DMS114 treated with DMSO at 0.1 percent for 48 hours (cell line): ENCODE measurements at regions not wholly inside any gene's neighbourhood (a gene's known extent, or its start where the extent isn't known, plus 50 kb on each side); places are given as distances from the start of the nearest gene placed in this dataset.

Experiments used
- DNase-seq: peaks from one replicate; lab custom pipeline; 2025; ENCODE audit not compliant: unreplicated experiment; lab: John Stamatoyannopoulos, UW

DNA sequence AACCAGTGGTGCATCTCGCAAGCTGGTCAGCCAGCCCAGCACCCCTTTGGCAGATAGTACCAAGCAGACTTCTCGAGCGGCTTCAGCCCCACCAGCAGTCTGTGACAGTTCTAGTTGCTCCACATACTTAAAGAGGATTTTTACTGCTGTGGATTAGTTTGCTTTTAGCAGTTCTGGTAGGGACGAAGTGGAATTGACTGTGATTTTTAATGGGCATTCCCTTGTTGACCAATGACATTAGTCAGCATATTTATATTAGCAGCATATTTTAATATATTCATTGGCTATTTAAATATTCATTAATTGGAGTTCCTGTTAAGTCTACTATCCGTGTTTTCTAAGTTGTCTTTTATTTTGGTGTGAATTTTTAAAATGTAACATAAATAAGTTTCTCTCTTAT, 500.9 kb upstream of the FAT1 start:
- DNase-seq = no peak

DNA sequence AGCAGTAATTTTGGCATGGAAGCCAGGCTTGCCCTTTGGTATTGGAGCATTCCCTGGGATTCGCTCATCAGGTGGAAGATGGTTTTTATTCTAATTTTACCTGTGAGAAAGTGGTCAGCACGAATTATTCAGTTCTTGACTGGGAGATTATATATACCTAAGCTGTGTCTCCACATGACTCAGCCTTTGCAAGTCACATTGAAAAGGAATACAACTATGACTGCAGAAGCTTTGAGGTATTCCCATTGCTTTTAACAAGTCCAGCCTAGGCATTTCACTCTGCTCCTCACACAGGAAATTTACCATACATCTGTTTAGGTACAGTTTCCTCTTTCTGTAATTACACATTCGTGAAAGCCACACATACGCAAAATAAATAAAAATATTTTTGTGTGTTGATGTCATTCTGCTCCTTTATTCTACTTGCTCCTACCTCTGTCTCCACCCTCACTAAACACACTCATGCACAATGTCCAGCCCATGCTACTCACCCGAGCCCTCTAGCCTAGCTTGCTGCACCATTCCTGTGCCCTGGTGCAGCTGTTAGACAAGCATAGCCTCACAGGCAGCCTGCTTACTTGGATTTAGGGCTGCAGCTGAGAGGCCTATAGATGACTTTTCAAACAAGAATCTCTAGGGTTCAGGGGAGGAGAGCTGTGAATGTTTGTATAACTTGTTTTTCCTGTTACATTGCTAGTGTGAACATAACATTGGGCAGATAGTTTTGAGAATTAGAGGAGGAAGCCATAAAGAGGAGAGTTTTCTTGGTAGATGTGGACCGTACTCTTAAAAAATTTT, 504.4 kb upstream of the FAT1 start:
- no peak for DNase-seq

DNA sequence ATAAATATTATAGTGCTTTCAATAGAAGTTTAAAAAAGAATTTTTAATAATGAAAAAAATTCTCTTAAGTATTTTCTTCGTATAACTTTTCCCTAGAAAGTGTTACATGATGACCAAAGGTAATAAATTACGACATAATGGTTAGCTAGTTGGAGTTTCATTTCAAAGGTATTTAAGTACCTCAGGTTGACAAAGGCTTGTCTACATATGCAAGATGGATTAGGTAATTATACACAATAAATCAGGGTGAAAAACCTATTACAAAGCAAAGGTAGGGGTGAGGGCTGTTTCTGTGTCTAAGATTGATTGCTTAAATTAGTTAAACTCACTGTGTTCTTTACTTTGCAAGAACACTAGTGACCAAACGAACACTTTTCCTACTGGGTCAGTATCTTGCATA, 508.5 kb upstream of the FAT1 start:
- DNase-seq = no peak

DNA sequence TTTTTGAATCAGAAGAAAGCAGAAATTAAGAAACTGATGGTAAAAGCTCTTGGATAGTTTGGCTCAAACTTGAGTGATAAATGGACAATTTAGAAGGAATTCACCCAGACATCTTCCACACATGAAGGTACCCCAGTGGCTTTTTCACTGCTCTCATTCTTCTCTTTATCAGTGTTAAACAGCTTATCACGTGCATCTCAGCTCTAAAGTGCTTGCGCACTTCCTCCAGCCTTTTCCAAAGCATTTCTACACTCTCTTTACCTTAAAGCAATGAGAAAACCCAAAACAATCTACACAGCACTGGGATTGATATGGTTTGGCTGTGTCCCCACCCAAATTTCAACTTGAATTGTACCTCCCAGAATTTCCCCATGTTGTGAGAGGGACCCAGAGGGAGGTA, 509.1 kb upstream of the FAT1 start:
- no peak for DNase-seq

DNA sequence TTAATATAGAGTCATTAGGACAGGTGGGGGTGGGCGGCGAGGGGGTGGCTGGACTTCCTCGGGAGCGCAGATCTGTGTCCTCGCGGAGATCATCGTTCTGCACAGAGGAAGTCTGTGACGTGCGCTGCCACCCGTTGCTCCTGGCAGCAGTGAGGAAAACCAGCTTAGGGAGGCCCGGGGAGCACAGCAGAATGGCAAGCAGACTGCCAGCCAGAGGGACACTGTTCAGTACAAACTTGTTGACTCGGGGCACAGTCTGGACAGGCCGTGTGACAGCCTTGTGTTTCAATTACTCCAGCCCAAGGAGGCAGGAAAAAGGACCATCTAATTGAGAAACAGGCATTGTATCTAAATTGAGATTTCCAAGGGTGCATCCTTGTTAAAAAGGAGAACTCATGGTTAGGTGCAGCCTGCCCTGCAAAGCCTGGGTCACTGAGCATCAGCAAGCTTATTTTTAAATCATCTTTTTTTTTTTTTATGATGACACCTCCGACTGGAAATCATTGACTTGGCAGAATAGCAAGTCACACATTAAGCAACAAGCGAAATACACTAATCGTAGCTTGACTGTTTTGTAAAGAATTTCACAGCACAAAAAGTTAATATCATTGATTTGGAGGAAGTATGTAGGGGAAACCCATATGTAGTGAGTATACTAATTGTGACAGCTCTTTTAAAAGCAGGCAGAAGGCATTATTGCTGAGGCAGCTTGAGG, 512.0 kb upstream of the FAT1 start:
- DNase-seq = no peak

DNA sequence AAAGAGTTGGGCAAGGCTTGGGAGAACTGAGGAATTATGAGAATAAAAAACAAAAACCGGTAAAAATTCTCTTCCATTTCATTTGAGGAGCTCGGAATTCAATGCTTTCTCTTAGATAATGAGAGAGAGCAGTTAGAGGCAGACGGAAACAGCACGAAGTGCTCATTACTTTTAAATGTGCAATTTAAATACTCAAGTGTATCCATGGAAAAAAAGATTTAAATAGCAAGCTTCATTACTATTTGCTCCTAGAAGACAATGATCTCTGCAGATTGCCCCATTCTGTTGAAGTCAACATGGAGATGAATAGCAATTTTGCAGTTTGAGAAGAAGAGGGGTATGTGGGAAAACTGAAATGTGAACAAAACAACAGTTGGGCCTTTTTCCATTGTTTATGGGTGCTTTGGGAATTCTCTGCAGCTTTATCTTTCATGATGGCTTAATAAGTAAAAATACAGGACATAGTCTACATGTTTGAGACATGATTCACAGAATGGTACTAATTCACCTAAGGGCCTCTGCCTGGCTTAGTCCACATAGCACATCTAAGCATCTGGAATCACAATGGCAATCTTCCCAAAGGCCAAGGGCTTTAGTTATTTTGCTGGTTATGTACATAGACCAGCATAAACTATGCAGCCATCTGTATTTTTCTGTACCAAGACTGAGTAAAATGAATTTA, 512.7 kb upstream of the FAT1 start:
- DNase-seq = no peak

DNA sequence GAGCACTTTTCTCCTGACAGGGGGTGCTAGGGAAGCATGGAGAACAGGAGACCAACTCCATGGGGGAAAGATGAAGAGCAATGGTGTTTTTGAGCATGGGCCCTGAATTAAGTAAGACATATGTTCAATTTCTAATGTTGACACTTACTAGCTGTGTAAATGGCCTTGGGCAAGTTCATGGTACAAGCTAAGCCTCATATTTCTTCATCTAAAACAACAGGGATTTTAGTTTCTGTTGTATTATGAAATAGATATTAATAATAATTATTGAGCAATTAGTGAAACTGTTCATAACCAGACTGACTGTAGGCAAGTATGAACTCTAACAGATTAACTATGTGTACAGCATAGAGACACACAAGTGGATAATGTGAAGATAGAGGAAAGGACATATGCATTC, 515.0 kb upstream of the FAT1 start:
- no peak for DNase-seq

DNA sequence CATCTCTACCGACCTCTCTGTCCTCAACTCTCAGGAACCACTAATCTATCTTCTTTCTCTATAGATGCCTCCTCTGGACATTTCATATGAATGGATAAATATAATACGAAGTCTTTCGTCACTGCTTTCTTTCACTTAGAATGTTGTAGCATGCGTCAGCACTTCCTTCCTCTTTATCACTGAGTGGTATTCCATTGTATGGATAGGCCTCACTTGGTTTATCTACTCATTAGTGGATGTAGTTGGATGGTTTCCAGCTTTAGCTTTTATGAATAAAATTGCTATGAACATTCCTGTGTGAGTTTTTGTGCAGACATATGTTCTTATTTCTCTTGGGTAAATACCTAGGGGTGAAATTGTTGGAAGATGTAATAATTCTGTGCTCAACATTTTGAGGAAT, 528.2 kb upstream of the FAT1 start:
- no peak for DNase-seq

DNA sequence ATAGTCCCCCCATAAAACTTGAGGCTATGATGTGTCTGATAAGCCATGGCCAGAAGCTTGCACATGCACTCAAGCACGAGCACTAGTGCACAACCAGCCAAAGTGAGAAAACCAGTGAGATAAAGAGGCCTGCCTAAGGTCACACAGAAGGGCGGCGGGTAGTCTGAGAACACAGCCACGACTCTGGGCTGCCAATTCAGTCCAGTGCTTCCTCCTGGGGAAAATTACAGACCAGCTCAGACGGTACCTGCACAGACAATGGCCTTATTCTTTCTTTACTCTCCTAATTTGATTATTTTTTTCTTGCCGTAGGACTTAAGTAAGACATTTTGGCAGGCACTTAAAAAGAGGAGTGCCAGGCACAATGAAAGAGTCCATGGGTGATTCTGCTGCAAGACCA, 533.2 kb upstream of the FAT1 start:
- no peak for DNase-seq

DNA sequence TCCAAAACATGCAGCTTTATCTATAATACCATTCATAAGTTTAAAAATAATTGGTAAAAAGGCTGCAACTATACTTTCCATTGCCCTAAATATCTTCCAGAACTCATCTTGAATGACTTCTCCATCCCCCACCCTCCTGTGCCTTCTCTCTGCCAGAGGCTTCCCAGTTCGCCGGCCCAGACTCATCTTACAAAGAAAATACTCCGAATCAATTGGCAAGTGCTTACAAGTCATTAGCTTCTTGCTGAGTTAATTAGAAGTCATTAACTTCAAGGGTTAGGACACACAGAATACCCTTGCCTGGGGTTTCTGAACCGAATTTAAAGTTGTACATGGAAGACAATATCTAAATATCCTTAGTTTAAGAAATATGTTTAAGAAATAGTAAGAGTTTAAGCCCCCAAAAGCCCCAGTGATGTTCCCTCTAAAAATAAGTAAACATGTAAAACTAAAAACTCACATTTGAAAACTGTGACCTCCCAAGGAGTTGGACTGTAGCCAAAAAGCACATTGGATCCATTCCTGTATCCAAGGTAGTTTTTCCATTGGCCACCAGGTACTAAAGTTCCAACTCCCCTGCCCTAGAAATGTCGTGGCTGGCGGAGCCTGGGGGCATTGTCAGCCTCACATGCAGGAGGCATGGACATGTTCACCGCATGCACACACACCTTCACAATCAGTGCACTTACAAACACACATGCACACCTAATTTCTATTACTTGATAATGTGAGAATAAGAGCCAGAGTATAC, 535.2 kb upstream of the FAT1 start:
- DNase-seq = no peak

DNA sequence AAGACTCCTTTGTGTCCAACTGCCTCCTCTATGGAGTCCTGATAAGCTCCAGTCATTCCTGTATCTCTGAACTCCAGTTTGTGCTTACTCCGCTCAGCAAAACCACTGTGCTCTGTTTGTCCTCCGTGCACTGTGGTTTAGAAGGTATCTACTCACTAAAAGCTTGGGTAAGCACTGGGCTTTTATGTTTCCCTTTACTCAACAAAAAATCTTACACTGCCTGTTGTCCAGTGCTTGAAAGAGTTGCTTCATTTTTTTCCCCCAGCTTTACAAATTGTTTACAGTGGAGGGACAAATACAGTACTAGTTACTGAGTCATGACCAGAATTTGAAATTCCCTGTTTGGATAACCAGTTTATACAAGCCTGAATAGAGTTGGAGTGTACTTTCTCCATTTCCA, 545.3 kb upstream of the FAT1 start:
- no peak for DNase-seq

DNA sequence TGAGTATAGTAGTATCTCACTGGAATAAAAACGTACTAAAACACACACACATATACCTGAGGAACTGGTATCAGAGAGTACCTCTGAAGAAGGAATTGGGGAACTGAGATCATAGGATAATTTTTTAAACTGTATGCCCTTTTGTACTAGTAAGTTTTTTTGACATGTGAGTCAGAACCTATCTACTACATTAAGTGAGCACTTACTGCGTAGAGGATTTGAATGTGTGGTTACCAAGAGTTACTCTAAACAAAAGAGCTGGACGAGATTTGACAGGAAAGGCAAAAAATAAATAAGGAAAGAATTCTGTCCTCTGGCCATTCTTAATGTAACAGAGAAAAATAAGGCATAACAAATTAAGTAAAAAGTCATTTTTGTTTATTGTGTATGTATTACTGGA, 546.5 kb upstream of the FAT1 start:
- no peak for DNase-seq

DNA sequence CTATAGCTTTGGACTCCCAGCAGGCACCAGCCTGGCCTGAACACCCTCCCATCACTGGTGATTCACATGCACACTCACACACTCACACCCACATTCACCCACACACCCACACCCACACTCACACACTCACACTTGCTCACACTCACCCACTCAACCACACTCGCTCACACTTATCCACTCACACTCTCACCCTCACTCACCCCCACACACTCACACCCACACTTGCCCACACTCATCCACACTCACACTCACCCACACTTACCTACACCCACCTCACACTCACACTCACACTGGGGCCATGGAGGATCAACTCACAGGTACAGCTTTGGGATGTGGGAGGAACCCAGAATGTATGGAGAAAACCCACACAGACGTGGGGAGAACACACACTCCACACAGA, 548.2 kb upstream of the FAT1 start:
- DNase-seq = no peak

DNA sequence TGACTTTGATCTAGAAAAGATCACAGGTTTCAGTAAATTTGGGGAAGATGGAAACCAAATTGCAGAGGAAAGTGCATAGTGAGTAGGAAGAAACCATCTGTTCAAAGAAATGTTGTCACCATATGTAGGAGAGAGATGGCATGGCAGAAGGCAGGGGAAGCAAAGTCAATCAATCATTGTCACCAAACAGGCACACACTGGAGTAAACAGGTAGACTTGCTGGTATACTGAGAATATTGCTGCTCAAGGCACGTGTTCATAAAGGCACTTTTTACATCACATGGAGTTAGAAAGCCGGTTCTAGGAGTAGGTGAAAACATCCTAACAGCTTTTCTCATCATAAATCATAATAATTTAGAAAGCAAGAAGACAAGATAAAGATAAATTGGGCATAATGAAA, 550.5 kb upstream of the FAT1 start:
- no peak for DNase-seq

DNA sequence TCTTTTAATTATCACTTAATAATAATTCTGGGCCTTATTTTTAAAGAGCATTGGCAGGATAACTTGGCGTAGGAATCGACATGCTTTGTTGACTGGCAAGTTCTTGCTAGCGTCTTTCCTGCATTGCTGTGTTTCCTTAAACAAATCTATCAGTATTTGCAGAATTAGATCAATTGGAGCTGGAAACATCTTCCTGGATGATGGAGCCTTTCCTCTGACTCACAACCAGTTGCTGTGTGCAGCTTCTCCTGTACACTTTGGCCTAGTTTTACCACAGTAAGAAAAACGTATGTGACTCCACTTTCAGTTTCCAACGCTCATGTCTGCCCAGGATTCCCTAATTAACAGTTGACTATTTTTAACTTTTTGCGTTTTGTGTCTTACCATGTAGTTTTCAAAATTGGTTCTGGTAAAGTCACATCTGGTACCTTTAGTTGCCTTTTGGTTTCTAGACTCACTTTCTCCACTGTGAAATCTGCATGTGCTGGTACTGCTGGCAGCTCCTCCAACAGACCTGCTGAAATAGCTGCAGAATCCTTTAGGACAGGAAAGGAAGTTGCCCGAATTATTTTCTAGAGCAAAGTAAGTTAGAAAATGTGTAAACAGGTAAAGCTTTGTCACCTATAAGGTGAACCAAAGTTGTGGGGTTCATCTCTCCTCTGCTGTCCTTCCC, 553.2 kb upstream of the FAT1 start:
- DNase-seq = no peak

DNA sequence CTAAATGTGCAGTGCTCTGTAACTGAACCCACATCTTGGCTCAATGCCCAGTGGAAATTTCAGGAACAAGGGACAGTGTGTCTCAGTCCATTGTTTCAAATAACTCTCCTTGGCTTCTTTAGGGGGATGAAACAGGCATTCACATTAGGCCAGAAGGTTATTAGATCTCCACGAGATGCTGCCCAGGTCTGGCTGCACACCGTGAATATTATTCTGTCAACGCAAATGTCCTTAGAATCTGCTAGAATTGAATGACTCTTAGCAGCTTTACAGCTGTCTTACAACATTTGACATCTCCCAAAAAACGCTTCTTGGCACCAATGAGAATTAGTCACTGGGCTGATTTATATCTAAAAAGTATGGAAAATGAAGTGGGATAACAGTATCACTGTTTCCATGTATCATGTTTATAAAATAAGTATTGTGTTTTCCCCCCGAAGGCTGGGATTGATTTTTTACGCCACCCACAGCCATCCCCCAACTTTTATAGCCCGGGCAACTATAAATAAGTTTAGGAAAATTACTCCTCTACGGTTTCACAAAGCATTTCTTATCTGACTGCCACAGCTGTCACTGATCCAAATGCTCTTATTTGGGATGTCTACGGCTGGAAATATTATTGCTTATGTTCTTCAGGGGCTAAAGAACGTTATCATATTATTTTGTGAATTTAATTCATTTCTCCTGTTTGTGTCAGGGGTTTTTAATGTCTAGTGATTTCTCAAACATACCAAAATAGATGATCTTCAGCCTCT, 559.7 kb upstream of the FAT1 start:
- DNase-seq = no peak

DNA sequence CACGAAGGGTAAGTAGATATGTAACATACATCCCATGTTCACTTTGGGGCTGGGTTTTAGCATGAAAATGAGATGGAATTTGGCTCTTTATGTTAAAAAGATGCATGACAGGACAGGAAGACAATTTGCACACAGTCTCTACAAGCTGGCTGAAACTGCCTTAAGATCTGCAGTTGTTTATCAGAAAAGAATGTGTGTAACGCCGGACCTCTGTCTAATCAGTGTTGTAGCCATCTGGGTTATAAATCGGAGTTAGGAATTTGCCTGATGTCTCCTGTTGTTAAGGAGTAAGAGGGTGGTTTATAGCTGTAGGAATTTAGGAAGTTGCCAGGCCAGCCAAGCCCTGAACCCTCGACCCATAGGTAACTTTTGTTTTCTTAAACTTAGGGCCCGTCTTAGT, 562.9 kb upstream of the FAT1 start:
- DNase-seq = no peak

DNA sequence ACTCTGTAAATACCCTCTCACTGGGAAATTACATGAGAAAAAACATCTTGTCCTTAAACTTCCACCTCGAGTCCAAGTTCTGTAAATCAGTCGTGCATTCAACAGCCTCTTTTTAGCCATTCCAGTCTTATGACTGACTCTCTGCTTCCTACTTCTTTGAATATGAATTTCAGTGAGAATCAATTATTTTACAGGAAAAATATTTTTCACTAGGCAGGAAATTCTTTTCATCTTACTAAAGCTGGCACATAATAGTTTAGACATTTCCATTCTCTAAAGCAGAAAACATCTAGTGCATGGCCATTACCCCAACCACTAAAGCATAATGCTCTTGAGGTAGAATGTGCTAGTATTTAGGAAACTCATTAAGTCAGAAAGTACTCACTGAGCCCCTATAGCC, 565.7 kb upstream of the FAT1 start:
- no peak for DNase-seq

DNA sequence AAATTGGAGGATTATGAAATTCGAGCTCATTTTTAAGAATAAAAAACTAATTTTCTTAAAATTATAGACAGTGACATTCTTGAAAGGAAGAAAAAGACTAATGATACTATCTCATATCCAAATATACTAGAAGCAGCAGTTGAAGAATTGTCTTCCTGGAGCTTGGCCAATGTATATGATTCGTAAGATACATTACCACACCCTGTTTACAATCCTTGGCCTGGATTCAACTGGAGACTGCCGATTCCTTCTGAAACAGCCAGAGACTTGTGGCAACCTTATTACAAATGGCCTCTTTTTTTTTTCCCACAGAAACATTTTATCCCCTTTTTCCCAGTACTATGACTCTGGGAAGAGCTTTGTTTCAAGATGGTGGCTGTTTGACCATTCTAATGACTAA, 571.2 kb upstream of the FAT1 start:
- no peak for DNase-seq

DNA sequence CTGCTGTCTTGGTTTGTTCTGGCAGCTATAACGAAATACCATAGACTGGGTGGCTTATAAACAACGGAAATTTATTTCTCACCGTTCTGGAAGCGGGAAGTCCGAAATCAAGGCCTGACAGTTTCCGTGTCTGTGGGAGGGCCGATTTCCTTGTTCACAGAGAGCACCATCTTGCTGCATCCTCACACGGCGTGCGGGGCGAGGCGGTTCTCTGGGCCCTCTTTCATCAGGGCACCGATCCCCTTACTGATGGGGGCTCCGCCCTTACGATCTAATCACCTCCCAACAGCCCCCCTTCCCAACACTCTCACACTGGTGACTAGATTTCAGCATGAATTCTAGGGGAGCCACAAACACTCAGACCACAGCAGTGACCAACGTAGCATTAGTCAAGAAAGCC, 578.3 kb upstream of the FAT1 start:
- no peak for DNase-seq
